ENCODE measurements at regions not wholly inside any gene's neighbourhood (a gene's known extent, or its start where the extent isn't known, plus 50 kb on each side); places are given as distances from the start of the nearest gene placed in this dataset.

DNA sequence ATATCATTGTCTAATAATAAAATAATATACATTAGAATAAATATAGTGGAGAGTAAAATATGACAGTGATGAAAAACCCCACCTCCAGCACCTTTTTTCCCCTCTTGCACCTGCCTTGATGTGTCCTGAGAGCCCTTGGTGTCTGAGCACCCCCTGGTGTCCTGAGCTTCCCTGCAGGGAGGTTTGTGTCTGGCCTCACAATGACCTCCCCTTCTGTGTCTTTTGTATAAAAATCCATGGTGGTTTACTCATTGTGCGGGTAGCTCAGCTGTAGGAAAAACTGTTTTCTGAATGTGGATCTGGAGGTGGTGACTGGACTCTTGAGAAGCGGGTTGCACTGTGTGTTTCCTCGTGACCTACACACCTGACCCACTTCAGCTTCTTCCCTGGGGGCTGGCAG is 636.9 kb downstream of the TMEM121 start:
- no peak for TF ChIP-seq POLR2A (IDR thresholded peaks at IDR 0.05; ENCODE audit: low read depth, low read length)
- no peak for TF ChIP-seq POLR2AphosphoS5 (IDR thresholded peaks at IDR 0.05; ENCODE audit: low read depth, low read length)
- no peak for TF ChIP-seq TAF1 (IDR thresholded peaks at IDR 0.05; ENCODE audit: low read depth, low read length)
